Urinary bladder (tissue), 3 donors: ENCODE measurements at regions not wholly inside any gene's neighbourhood (a gene's known extent, or its start where the extent isn't known, plus 50 kb on each side); places are given as distances from the start of the nearest gene placed in this dataset.

Source experiments
- DNase-seq: peaks from one replicate; pipeline ENCODE4 v3.0.0-alpha.2; 2015; ENCODE audit errors: extremely low spot score
- H3K27ac ChIP-seq: one replicate; pipeline ENCODE4 v1.5.1; 2013; ENCODE audit warnings: low read depth, mild to moderate bottlenecking, moderate library complexity
- H3K36me3 ChIP-seq: one replicate; pipeline ENCODE4 v1.6.1; 2013; ENCODE audit warnings: mild to moderate bottlenecking, moderate library complexity; ENCODE audit not compliant: insufficient read depth
- H3K4me1 ChIP-seq: one replicate; pipeline ENCODE4 v1.6.1; 2013; ENCODE audit warnings: mild to moderate bottlenecking, moderate library complexity; ENCODE audit not compliant: insufficient read depth
- H3K4me3 ChIP-seq: one replicate; pipeline ENCODE4 v1.5.1; 2013; ENCODE audit warnings: low read depth, low read length
- WGBS: extraction: QIAGEN DNeasy Blood & Tissue Kit; methylation state at CpG from one replicate; pipeline ENCODE4 v1.1.7; 2013; 5-methylcytosine and 5-hydroxymethylcytosine counted together
- donor health status: healthy with polysubstance abuse.
- donor health status: healthy.

DNA sequence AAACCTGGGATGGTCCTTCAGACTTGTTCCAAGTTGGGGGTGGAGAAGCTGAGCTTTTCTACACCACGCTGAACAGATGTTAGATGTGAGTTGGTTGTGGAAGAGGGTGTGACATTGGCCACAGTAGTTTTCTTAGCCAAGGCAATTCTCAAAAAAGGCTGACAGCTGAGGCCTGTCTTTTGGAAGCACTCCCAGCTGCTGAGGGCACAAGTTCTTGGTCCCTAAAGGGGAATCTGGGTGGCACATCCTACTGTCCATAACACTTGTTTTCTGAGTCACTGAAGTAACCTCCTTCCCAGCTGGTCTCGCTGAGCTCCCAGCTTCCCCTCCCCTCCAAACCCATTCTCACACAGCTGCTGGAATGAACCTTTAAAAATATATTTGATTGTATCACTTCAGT is 375.7 kb upstream of the KIRREL3 start:
- 83% methylated on average over 2 of the region's 2 CpGs for WGBS
- no peak for DNase-seq

DNA sequence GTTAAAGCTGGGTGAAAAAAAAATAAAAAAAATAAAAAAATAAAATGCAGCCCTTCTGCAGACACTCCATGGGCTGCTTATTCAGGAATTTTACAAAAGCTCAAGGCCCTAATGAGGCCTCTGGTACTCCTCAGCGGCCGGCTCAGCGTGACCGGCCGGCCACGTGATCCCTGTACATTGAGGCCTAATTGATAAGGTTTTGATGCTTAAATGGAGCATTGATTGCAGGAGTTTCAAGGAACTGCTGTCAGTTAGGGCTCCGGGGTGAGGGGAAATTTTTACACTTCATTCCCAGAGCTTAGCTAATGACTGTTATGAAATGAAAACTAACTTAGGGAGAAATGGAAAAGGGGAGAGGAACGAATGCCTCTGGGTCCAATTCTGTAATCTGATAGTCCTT is 368.8 kb upstream of the KIRREL3 start:
- H3K27ac ChIP-seq, result no peak overlapping the region
- no peak overlapping the region for H3K4me3 ChIP-seq
- H3K36me3 ChIP-seq, result no peaks in the 10 kb centered on the region
- 88% methylated on average over 8 of the region's 8 CpGs for WGBS
- H3K4me1 ChIP-seq, result no peaks in the 10 kb centered on the region
- DNase-seq, result no peak

More for the DNA sequence above, 375.7 kb upstream of the KIRREL3 start:
- H3K4me3 ChIP-seq, result no peak overlapping the region
- H3K4me1 ChIP-seq, result no peaks in the 10 kb centered on the region
- no peaks in the 10 kb centered on the region for H3K36me3 ChIP-seq
- no peak overlapping the region for H3K27ac ChIP-seq

DNA sequence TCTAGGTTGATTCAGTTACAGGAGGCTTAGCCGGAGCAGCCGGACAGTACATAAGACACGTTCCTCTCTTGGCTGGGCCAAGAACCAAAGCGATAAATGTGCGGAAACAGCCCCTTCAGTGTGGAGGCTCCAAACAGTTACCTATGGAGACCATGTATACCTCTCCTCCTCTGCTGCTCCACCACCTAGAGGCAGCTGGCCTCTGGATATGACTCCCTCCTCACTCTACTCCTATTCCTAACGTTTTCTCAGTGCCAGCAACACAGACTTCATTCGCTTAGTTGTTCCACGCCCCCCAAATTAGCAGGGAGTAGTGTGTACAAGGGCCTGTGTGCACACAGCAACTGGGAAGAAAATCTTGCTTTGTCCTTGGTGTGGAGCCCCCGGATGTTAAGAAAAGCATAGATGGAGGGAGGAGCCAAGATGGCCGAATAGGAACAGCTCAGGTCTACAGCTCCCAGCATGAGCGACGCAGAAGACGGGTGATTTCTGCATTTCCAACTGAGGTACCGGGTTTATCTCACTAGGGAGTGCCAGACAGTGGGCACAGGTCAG is 362.3 kb upstream of the KIRREL3 start:
- Histone ChIP-seq H3K4me3 (no peak overlapping the region), H3K4me1 (no peaks in the 10 kb centered on the region), H3K36me3 (no peaks in the 10 kb centered on the region), H3K27ac (no peak overlapping the region)
- 89% methylated on average over 14 of the region's 14 CpGs for WGBS
- no peak for DNase-seq

DNA sequence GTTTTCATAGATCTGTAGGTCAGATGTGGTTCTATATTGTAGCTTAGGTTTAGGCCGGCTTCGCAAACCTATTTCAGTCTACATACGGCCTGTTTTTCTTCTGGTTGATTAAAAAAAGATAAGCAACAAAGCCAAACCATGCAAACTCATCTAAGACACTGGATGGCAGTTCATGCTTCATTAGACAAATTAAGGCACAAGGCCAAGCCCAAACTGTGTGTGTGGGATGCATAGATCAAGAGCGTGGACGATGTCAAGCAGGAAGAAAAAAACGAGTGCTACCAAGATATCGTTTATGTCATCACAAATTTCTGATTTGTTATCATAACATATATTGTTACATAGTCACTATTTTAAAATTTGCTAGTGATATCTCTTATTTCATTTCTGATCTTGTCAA is 357.6 kb upstream of the KIRREL3 start:
- H3K27ac ChIP-seq, result no peak overlapping the region
- 90% methylated on average over 7 of the region's 7 CpGs for WGBS
- no peak overlapping the region for H3K4me3 ChIP-seq
- no peaks in the 10 kb centered on the region for H3K36me3 ChIP-seq
- no peak for DNase-seq
- H3K4me1 ChIP-seq, result no peaks in the 10 kb centered on the region

DNA sequence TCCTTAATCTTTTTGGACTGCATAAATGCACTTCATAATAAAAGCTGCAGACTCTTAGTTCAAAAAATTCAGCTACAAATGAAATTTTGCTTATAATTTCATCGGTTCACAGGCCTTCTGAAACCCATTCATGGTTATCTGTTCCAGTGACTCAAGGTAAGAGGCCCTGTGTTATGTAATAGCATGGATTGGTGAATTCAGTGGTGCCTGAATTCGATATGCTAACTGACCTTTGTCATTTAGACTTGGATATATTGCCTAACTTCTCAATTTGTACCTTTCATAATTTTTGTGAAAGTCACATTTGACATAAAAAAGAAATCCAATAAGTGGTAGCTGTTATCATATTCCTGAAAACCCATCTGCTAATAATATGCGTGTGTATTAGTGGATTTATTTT is 349.9 kb upstream of the KIRREL3 start:
- Histone ChIP-seq H3K4me3 (no peak overlapping the region), H3K36me3 (no peaks in the 10 kb centered on the region), H3K4me1 (no peaks in the 10 kb centered on the region), H3K27ac (no peak overlapping the region)
- DNase-seq, result no peak
- 92% methylated on average over 3 of the region's 3 CpGs for WGBS

DNA sequence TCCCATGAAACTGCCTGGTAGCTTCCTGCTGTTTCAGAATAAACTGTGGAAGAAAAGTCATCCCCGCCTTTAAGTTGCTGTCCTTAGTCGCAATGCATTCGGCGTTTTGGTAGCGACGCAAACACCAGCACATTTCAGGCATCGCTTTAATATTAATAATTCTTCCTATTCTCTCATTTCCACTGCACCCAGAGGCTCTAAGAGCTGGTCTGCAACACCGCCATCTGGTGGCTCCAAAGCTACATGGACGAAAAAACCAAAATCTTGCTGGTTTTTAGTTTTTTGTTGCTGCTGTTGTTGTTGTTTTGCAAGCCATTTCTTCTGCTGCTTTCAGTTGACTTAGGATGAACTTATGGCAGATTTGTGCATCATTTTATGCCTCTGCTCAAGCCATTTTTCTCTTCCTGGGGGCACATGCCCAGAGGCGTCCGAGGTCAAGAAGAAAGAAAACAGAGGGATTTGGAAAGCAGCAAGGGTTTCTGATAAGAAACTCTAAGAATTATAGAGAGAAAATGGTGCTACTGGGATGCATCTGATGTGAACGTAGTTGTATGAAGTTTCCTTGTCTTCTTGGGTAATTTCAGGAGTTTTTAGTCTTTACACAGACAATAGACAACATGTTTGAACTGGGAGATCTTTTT is 345.4 kb upstream of the KIRREL3 start:
- H3K27ac ChIP-seq, result no peak overlapping the region
- 32% methylated on average over 12 of the region's 12 CpGs for WGBS
- no peaks in the 10 kb centered on the region for H3K36me3 ChIP-seq
- no peaks in the 10 kb centered on the region for H3K4me1 ChIP-seq
- H3K4me3 ChIP-seq, result no peak overlapping the region
- DNase-seq, result no peak

DNA sequence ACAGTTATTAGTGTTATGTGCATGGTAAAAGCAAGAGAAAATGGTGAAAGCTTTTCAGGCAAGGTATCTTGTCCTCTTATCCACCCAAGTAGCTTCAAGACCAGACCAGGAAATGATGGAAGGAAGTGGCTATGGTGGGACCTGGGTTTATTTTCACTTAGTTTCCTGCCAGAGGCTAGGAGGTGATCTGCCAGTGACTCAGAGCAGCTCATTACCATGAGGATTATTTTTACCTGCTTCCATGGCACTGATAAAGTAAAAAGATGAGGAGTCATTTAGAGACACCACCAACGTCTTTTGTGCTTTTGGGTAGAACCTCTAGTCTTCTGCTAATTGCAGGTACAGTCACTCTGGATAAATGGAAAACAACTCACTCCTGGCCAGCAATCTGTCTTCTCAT is 339.9 kb upstream of the KIRREL3 start:
- Histone ChIP-seq H3K4me1 (no peaks in the 10 kb centered on the region), H3K36me3 (no peaks in the 10 kb centered on the region), H3K27ac (no peak overlapping the region), H3K4me3 (no peak overlapping the region)
- no peak for DNase-seq
- WGBS, result 73% methylated on average over 1 of the region's 1 CpG

DNA sequence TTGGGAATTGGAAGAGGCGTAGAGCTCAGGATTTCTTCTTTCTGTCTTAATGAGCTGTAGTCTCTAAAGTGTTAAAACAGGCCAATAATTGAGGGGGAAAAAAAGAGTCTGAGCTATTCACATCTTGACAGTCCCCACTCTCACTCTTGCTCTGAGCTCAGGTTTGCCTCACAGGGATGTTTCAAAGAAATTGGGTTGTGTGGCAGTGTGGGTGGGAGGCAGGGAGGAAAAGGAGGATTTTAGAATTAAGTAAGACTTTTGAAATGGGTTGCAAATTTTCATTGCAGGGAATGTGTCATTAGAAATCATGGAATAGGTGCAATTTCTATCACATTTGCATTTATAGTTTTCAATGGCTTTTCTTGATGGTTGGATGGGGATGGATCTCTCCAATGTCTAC is 338.8 kb upstream of the KIRREL3 start:
- no peaks in the 10 kb centered on the region for H3K36me3 ChIP-seq
- H3K4me1 ChIP-seq, result no peaks in the 10 kb centered on the region
- no peak for DNase-seq
- 97% methylated on average over 1 of the region's 1 CpG for WGBS
- H3K27ac ChIP-seq, result no peak overlapping the region
- H3K4me3 ChIP-seq, result no peak overlapping the region

DNA sequence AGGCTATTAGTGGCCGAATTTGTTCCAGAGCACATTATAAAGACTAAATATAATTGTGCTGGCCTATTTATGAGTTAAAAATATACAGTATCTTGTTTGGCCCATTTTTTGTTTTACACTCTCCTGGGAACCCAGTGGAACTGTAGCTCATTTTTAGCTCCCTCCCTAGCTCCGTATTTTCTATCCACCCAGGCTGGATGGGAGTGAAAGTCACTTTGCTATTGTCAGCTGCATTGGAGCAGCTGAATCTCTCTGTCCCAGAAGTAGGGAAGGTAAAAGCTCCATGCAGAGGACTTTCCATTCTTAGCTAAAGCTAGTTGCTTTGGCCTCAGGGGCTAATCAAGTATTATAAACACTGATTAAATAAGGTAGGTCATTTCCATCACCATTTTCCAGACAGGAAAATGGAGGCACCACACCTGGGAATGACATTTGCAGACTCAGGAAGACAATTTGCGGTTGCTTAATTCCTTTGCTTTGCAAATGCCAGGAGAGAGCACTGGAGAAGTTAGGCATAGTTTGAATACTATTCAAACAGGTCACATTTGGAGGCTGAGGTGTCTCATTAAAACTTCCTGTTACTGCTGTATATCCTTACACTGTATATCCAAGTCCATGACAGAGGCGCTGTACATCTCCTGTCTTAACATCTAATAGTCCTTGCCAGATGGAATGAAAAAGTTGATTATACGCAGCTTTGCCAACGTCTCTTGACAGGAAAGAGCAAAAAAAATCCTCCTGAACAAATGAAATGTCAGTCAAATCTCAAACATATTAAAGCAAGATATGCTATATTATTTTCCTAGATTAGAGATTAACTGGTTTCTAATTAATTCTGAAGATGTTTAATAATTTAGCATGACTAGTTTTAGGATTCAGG is 338.1 kb upstream of the KIRREL3 start:
- H3K4me3 ChIP-seq, result no peak overlapping the region
- no peak overlapping the region for H3K27ac ChIP-seq
- H3K36me3 ChIP-seq, result no peaks in the 10 kb centered on the region
- H3K4me1 ChIP-seq, result no peaks in the 10 kb centered on the region
- WGBS, result 80% methylated on average over 6 of the region's 6 CpGs
- no peak for DNase-seq

DNA sequence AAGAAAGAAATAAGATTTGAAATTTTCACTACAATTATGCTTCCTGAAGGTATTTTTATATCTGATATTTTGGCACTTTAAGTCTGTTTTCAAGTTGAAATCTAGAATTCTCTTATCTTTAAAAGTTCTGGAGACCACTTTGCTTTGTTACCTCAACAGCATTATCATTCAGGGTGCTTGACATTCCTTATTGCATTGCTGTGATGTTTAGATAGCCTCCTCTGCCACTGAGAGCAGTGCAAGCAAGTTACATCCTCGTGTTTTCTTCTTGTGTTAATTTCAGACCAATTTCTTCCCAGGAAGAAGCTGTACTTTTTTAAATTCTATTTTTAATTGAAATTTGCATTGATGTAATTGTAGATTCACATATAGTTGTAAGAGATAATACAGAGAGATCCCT is 333.9 kb upstream of the KIRREL3 start:
- WGBS, result 84% methylated on average over 1 of the region's 1 CpG
- H3K4me1 ChIP-seq, result no peaks in the 10 kb centered on the region
- no peak for DNase-seq
- H3K36me3 ChIP-seq, result no peaks in the 10 kb centered on the region
- H3K4me3 ChIP-seq, result no peak overlapping the region
- H3K27ac ChIP-seq, result no peak overlapping the region

DNA sequence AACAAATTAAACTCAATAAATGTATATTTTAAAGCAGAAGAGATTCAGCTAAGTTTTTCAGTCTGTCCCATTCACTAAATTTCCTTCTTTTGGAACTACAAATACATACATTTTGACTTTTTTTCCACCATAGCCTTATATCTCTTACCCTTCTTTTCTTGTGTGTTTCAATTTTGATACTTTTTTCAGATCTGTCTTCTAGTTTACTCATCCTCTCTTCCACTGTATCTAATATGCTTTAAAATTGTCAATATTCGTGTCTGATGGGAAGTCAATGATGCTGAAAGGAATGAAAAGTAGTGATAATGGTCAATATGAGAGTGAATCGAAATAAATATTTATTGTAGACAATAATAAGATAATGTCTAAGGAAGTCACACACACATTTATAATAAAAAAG is 332.3 kb upstream of the KIRREL3 start:
- WGBS, result 81% methylated on average over 2 of the region's 2 CpGs

DNA sequence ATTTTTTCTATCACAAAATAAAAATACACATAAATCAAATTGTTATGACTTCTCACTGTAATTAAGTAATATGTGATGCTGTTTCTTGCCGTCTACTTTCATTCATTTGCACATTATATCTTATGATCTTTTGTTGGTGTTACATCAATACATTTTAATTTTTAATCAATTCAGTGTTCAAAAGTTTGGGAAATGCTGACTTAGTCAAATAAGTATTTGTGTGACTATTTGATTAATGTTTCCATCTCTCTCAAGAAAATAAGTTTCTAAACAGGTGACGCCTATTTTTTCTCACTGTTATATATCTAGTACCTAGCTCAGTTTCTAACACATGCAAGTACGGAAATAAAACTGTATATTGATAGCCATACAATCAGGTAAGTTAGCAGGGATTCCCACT is 329.5 kb upstream of the KIRREL3 start:
- Histone ChIP-seq H3K27ac (no peak overlapping the region), H3K4me1 (no peaks in the 10 kb centered on the region), H3K36me3 (no peaks in the 10 kb centered on the region), H3K4me3 (no peak overlapping the region)
- no peak for DNase-seq
- WGBS, result 79% methylated on average over 3 of the region's 3 CpGs

More for the DNA sequence above, 332.3 kb upstream of the KIRREL3 start:
- no peaks in the 10 kb centered on the region for H3K36me3 ChIP-seq
- H3K4me3 ChIP-seq, result no peak overlapping the region
- no peak for DNase-seq
- no peaks in the 10 kb centered on the region for H3K4me1 ChIP-seq
- no peak overlapping the region for H3K27ac ChIP-seq

DNA sequence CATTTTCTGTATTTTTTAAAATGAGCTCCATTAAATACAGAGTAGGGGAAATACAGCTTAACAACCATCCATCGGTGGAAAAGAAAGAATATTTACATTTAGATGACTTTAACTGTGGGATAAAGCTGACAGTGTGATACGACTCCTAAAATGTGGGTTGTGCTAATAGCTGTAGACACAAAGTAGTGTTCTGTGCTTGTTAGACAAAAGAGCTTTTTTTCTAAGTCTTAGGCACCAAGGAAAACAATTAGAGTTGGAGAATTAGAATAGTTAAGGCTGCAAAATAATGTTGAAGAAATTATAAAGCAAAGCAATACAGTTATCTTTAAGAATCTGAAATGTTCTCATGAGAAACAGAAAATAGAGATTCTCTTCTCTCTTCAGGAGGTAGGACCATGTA is 307.7 kb upstream of the KIRREL3 start:
- Histone ChIP-seq H3K27ac (no peak overlapping the region), H3K36me3 (no peaks in the 10 kb centered on the region), H3K4me1 (no peaks in the 10 kb centered on the region), H3K4me3 (no peak overlapping the region)
- 38% methylated on average over 2 of the region's 2 CpGs for WGBS
- no peak for DNase-seq

DNA sequence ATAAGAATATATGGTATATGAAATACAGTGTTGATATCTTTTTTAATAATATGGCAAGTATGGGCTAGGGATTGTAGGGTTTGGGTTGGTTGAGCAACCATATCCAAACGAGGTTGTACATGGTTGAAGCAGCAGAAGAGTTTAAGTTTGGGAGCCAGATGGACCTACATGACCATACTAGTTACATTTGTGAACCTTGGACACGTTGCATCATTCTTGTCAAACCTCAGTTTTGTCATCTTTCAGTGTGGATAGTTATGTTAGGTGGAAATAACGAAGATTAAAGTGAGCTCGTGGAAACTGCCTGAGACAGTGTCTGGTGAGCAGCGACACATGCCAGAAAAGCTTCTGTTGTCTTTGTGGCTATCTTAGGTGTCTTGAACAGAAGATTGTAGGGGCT is 307.1 kb upstream of the KIRREL3 start:
- Histone ChIP-seq H3K36me3 (no peaks in the 10 kb centered on the region), H3K4me1 (no peaks in the 10 kb centered on the region), H3K4me3 (no peak overlapping the region), H3K27ac (no peak overlapping the region)
- no peak for DNase-seq
- WGBS, result 64% methylated on average over 5 of the region's 5 CpGs
